ENCODE measurements at regions not wholly inside any gene's neighbourhood (a gene's known extent, or its start where the extent isn't known, plus 50 kb on each side); places are given as distances from the start of the nearest gene placed in this dataset.

- TF ChIP-seq, protein P1, sequence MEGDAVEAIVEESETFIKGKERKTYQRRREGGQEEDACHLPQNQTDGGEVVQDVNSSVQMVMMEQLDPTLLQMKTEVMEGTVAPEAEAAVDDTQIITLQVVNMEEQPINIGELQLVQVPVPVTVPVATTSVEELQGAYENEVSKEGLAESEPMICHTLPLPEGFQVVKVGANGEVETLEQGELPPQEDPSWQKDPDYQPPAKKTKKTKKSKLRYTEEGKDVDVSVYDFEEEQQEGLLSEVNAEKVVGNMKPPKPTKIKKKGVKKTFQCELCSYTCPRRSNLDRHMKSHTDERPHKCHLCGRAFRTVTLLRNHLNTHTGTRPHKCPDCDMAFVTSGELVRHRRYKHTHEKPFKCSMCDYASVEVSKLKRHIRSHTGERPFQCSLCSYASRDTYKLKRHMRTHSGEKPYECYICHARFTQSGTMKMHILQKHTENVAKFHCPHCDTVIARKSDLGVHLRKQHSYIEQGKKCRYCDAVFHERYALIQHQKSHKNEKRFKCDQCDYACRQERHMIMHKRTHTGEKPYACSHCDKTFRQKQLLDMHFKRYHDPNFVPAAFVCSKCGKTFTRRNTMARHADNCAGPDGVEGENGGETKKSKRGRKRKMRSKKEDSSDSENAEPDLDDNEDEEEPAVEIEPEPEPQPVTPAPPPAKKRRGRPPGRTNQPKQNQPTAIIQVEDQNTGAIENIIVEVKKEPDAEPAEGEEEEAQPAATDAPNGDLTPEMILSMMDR (IDR thresholded peaks at IDR 0.05; ENCODE audit: low read depth, low read length) = no peak
- Histone ChIP-seq H3K27ac (ENCODE audit: low read depth, low read length) (no peak overlapping the region), H3K4me3 (ENCODE audit: low read depth, low read length) (no peak overlapping the region), H3K27me3 (ENCODE audit: control insufficient read depth, insufficient read depth, low read length) (peaks cover 42% of the 10 kb centered on the region), H3K9me3 (ENCODE audit: control insufficient read depth, insufficient read depth, low read length) (no peaks in the 10 kb centered on the region; the same call in 1 of the 2 replicates)
- POLR2A ChIA-PET = no interaction called here
- DNase-seq (ENCODE audit: low read depth, low spot score) = no peak
- CTCF ChIA-PET = interaction anchor here (1.4 kb wide), 1 partner anchor 404 kb away, joined by 4 read pairs; no protein-coding TSS in a partner anchor
These were observed 101.6 kb upstream of the TARDBP start for GRCh38 chr1:10910681-10911489.

- Histone ChIP-seq H3K9me3 (ENCODE audit: control insufficient read depth, insufficient read depth, low read length) (no peaks in the 10 kb centered on the region; the same call in 1 of the 2 replicates), H3K27me3 (ENCODE audit: control insufficient read depth, insufficient read depth, low read length) (peaks cover 39% of the 10 kb centered on the region), H3K4me3 (ENCODE audit: low read depth, low read length) (no peak overlapping the region), H3K27ac (ENCODE audit: low read depth, low read length) (no peak overlapping the region)
- TF ChIP-seq, protein P1 (IDR thresholded peaks at IDR 0.05; ENCODE audit: low read depth, low read length) = no peak
- ChIA-PET POLR2A (no interaction called here), CTCF (interaction anchor here (1.4 kb wide), 1 partner anchor 404 kb away, joined by 4 read pairs; no protein-coding TSS in a partner anchor)
- no peak for DNase-seq (ENCODE audit: low read depth, low spot score)
These were observed 100.8 kb upstream of the TARDBP start for GRCh38 chr1:10911490-10912166.

GRCh38 chr1:10912441-10912840, 100.0 kb upstream of the TARDBP start:
- peaks cover 40% of the 10 kb centered on the region for H3K27me3 ChIP-seq (ENCODE audit: control insufficient read depth, insufficient read depth, low read length)
- TF ChIP-seq, protein P1 (IDR thresholded peaks at IDR 0.05; ENCODE audit: low read depth, low read length) = no peak
- no peak overlapping the region for H3K4me3 ChIP-seq (ENCODE audit: low read depth, low read length)
- DNase-seq (ENCODE audit: low read depth, low spot score) = no peak
- no peak overlapping the region for H3K27ac ChIP-seq (ENCODE audit: low read depth, low read length)
- ChIA-PET POLR2A (no interaction called here), CTCF (no interaction called here)
- H3K9me3 ChIP-seq (ENCODE audit: control insufficient read depth, insufficient read depth, low read length) = no peaks in the 10 kb centered on the region

GRCh38 chr1:10914056-10914455, 98.4 kb upstream of the TARDBP start:
- peaks cover 37% of the 10 kb centered on the region for H3K27me3 ChIP-seq (ENCODE audit: control insufficient read depth, insufficient read depth, low read length)
- CTCF ChIA-PET = no interaction called here

More at GRCh38 chr1:10914056-10914455, 98.4 kb upstream of the TARDBP start:
- POLR2A ChIA-PET = interaction anchor here (0.7 kb wide), 1 partner anchor 19 kb away, joined by 3 read pairs; no protein-coding TSS in a partner anchor
- Histone ChIP-seq H3K4me3 (ENCODE audit: low read depth, low read length) (no peak overlapping the region), H3K27ac (ENCODE audit: low read depth, low read length) (no peak overlapping the region), H3K9me3 (ENCODE audit: control insufficient read depth, insufficient read depth, low read length) (no peaks in the 10 kb centered on the region)
- no peak for DNase-seq (ENCODE audit: low read depth, low spot score)
- TF ChIP-seq, protein P1 (IDR thresholded peaks at IDR 0.05; ENCODE audit: low read depth, low read length) = no peak
